ENCODE measurements at regions not wholly inside any gene's neighbourhood (a gene's known extent, or its start where the extent isn't known, plus 50 kb on each side); places are given as distances from the start of the nearest gene placed in this dataset.
"Not testable (repeated sequence)": the region's sequence is repeated elsewhere in the genome, so short reads cannot be mapped to it uniquely, and the experiment has no call there.

DNA sequence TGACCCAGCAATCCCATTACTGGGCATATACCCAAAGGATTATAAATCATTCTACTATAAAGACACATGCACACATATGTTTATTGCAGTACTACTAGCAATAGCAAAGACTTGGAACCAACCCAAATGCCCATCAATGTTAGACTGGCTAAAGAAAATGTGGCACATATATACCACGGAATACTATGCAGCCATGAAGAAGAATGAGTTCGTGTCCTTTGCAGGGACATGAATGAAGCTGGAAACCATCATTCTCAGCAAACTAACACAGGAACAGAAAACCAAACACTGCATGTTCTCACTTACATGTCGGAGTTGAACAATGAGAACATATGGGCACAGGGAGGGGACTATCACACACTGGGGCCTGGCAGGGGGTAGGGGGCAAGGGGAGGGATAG is 183.0 kb downstream of the HACE1 start:
- not testable (repeated sequence) for DNase-seq

DNA sequence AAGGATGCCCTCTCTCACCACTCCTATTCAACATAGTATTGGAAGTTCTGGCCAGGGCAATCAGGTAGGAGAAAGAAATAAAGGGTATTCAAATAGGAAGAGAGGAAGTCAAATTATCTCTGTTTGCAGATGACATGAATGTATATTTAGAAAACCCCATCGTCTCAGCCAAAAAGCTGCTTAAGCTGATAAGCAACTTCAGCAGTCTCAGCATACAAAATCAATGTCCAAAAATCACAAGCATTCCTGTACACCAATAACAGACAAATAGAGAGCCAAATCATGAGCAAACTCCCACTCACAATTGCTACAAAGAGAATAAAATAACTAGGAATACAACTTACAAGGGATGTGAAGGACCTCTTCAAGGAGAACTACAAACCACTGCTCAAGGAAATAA is 184.6 kb downstream of the HACE1 start:
- DNase-seq = not testable (repeated sequence)

DNA sequence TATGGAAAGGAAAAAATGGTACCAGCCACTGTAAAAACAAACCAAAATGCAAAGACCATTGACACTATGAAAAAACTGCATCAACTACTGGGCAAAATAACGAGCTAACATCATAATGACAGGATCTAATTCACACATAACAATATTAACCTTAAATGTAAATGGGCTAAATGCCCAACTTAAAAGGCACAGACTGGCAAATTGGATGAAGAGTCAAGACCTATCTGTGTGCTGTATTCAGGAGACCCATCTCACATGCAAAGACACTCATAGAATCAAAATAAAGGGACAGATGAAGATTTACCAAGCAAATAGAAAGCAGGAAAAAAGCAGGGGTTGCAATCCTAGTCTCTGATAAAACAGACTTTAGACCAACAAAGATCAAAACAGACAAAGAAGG is 186.6 kb downstream of the HACE1 start:
- not testable (repeated sequence) for DNase-seq

DNA sequence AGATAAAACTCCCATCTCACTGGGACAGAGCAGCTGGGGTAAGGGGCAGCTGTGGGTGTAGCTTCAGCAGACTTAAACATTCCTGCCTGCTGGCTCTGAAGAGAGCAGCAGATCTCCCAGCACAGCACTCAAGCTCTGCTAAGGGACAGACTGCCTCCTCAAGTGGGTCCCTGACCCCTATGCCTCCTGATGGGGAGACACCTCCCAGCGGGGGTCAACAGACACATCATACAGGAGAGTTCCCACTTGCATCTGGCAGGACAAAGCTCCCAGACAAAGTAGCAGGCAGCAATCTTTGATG is 188.2 kb downstream of the HACE1 start:
- DNase-seq = not testable (repeated sequence)

DNA sequence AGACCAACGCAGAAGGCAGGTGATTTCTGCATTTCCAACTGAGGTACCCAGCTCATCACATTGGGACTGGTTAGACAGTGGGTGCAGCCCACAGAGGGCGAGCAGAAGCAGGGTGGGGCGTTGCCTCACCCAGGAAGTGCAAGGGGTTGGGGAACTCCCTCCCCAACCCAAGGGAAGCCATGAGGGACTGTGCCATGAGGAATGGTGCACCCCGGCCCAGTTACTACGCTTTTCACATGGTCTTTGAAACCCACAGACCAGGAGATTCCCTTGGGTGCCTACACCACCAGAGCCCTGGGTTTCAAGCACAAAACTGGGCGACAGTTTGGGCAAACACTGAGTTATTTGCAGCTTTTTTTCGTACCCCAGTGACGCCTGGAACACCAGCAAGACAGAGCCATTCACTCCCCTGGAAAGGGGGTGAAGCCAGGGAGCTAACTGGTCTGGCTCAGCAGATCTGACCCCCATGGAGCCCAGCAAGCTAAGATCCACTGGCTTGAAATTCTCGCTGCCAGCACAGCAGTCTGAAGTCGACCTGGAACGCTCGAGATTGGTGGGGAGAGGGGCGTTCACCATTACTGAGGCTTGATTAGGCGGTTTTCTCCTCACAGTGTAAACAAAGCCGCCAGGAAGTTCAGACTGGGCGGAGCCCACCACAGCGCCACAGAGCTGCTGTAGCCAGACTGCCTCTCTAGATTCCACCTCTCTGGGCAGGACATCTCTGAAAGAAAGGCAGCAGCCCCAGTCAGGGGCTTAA is 188.7 kb downstream of the HACE1 start:
- not testable (repeated sequence) for DNase-seq

DNA sequence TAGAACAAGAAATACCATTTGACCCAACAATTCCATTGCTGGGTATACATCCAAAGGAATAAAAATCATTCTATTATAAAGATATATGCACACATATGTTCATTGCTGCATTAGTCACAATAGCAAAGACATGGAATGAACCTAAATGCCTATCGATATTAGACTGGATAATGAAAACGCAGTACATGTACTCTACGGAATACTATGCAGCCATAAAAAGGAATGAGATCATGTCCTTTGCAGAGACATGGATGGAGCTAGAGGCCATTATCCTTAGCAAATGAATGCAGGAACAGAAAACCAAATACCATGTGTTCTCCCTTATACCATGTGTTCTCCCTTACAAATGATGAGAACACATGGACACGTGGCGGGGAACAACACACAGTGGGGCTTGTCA is 190.2 kb downstream of the HACE1 start:
- no peak for DNase-seq

DNA sequence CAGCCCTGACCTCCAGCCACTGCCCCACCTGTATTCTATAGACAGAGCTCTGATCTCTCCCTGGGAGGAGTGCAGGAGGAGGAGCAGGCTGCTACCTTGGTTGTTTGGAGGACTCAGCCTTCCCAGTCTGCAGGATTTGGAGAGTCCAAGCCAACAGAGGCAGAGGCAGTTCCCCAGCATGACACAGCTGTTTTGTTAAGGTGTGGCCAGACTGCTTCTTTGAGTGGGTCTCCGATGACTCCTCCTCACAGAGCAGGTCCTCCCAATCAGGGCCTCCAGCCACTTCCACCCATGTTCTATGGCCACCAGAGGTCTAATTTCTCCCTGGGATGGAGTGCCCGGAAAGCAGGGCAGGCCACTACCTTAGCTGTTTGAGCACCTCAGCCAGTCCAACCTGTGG is 203.5 kb downstream of the HACE1 start:
- DNase-seq = no peak

DNA sequence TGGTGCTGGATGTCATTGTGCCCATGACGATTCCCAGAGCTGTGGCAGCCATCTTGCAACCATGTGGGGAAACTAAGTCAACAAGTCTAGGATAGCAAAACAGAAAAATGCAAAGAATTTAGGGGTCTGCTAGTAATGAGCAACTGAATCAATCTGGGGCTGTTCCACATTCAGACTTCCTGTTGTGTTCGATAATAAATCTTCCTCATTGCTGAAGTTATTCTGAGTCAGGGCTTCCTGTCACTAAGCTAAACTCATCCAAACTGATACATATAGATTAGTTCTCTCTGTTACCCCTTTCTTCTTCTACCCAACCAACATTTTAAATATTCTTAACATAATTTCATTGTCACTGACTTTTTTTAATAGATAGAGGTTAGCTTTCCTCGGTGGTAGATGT is 205.9 kb downstream of the HACE1 start:
- no peak for DNase-seq

DNA sequence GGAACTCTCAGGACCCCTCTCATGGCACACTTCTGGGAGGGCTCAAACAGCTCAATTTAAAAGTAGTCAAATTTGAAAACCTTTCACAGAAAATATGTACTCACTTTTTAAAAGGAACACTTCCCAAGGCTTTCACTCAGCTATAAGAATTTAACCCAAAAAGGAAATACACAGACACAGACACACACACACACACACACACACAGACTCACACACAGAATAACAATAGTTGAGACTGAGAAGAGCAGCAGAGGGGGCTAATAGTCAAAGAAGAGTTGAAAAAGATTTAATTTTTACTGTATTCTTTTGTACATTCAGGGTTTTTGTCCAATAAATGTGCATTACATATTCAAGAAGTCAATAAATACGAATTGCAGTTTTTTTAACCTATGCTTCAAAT is 211.4 kb downstream of the HACE1 start:
- DNase-seq = no peak

DNA sequence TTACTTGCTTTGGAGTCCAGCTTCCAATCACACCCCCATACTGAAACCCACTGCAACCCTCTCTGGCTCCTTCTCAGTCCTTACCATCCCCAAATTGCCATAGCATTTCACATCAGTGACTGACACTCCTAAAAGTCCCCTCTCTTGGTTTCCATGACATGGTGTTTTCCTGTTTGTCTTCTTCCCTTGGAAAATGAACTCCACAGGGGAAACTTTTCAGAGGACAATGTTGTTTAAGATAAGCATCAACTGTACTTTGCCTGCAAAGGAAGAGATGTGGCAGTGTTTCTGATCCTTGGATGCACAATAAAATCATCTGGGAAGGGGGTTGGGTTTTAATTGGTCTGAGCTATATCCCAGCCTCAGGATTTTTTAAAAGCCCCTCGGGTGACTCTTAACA is 214.9 kb downstream of the HACE1 start:
- no peak for DNase-seq

DNA sequence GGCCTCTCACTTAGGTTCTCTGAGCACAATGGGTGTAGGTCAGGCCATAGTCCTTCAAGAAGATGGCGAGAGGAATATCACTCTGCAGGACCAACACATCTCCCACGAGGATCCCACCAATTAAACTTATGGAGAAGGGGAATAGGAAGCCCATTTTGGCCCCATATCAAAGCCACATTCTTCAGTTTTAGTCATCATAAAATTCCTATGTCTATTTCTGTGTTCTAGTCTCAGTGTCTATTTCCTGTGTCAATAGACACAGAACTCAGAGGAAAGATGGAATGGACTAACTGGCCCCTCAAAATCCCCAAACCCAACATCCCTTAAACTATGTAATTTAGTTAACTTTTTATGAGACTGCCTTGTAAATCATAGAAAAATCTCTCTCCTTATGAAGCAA is 216.8 kb downstream of the HACE1 start:
- DNase-seq = no peak

DNA sequence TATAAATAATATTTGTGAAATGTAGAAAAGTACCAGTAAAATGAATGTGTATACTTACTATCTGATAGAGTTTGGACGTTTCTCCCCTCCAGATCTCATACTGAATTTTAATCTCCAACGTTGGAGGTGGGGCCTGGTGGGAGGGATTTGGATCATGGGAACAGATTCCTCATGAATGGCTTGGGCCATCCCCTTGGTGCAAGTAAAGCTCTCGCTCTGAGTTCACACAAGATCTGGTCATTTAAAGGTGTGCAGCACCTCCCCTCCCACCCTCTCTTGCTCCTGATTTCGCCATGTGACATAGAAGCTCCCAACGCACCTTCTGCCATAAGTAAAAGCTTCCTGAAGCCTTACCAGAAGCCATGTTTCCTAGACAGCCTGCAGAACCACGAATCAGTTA is 219.0 kb downstream of the HACE1 start:
- no peak for DNase-seq

DNA sequence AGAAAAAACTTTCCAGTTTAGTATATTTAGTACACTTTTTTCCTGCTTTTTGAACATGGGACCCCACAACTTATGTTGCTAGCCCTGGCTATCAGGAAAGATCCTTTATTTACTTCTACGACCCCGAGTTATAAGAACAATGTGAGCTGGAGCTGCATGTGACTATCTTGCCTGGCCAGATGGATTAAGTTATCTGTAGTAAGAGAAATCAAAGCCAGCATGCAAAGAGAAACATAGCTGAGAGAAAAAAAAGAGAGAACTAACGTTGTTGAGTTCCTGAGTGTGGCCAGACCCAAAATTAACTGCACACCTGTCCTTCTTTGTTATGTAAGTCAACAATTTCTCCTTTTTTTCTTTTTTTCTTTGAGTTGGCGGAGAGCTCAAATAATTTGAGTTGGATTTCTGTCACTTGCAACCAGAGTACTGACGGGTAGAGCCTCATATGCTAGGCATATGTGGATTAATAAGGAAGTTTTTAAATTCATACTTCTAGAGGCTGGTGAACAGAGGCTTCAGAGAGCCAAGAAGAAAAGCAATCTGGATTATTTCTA is 219.5 kb downstream of the HACE1 start:
- no peak for DNase-seq

DNA sequence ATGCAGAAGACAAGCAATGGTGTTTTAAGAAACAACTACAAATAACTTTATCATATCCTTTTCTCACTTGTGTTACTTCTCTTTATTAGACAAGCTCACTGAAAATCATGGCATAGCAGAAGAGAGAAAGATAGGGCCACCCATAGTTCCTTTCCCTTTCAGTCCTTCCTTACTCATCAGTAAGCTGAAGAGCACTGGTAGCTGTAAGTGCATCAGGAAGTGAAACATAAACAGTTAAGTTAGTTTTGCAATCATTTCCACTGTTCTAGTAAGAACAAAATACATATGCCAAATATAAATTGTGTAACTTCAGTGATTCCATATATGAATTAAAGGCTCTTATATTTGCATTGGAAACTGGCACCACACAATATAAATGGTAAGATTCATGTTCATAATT is 220.1 kb downstream of the HACE1 start:
- DNase-seq = no peak

DNA sequence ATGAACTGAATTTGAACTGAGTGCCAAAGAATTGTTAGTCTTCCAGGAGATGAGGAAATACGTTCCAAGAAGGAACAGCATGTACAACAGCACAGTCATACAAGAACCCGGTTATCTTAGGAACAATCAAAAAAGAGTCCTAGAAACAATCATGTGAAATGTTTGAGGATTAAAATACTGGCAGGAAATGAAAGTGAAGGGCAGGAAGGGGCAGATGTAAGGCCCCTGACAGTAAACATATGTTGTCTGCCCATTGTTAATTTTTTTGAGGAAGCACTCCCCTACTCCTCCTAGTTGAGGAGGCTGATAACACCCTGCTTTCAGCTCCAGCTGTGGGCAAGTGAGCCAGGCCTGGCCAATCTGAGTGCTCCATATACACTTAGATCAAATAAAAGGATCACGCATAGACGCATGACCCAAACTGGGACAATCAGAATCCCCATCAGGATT is 220.9 kb downstream of the HACE1 start:
- no peak for DNase-seq

DNA sequence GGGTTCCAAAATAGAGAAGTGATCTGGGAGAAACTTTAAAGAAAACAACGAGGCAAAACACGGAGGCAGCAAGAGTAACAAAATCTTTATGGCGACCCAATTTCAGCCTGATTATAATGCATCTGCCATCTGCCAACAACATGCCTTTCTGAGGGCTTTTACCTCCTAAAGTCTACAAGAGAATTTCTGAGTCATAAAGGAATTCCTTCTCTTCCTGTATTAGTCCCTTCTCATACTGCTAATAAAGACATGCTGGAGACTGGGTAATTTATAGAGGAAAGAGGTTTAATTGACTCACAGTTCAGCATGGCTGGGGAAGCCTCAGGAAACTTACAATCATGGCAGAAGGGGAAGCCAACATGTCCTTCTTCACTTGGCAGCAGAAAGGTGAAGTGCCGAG is 226.6 kb downstream of the HACE1 start:
- DNase-seq = no peak

DNA sequence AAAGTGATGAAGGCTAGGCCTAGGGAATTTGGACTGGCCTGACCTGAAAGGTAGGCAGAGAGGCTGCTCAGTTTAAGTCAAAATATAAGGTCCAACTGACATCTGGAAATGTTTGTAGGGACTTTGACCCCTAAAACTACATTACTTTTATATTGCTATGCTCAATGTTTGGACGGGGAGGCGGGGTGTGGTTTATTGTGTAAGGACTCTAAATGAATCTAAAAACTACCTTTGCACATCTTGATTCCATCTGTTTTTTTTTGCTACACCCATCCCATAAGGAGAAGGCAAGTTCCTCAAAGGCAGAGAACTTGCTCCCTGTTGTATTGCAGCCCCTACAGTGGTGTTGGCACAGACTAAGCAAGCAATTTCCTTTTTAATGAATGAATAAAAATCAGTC is 227.1 kb downstream of the HACE1 start:
- DNase-seq = no peak

DNA sequence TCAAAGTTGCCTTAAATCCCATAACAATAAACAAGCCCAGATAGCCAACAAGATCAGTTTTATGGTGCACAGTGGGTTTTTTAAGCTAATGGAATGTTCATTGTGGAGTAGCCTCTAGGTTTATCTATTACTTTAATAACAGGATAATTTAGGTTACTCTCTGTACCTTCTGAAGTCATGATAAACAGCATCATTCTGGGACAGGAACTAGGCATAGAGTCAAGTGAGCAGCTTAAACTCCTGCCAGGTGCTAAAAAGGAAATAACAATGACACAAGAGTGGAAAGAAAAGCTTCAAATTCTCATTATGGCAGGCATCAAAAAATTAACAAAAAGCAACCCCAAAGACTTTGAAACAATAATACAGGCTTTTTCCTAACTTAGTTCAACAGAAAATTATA is 228.8 kb downstream of the HACE1 start:
- no peak for DNase-seq

DNA sequence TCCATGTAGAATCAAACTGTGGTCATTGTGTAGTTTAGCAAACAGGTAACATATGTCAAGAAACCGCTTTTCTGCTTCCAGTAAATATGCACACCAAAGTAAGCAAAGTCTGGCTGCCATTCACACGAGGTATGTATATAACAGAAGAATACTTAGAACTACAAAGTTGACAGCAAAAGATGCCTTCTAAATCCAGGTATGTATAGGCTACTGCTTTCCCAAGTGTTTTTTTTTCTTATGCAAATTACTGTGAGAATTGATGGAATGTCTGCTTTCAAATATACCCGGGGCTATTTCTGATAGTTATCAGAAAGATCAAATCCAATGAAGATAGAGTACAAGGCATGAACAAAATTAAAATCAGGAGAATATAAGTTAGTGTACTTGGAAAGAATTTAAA is 229.2 kb downstream of the HACE1 start:
- DNase-seq = no peak

DNA sequence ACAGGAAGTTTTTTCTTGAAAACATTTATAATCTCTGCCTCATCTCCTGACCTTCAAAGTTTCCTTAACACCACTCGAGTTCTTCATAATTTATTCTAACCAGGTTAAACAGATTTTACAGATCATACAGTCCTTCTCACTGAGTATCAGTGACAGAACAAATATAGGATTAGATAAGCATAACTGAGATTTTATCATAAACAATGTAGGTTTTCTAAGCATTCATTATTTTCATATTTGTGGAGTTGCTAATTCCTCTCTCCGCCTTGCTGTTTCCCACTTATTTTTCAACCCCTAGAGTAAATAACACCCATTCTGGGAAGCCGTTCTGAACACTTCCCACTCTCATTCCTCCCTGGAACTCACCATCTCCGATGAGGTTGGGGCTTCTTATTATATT is 229.9 kb downstream of the HACE1 start:
- DNase-seq = no peak

DNA sequence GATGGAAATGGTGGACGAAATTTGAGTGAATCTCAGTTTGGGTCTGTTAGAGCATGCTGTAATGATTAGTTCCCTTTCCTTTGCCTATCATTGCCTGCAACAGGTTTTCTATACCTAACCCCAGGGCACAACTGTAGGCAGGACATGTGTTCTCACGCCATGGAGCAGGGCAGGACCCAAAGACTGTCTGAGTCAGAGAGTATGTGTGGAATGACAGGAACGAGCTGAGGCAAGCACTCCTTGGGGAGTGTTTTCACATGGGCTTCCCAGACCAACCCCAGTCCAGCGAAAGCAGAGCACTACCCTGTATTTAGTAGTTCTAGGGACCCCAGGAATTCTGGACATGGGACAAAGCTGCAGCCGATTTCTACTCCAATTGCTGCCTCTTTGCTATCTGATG is 234.2 kb downstream of the HACE1 start:
- no peak for DNase-seq

DNA sequence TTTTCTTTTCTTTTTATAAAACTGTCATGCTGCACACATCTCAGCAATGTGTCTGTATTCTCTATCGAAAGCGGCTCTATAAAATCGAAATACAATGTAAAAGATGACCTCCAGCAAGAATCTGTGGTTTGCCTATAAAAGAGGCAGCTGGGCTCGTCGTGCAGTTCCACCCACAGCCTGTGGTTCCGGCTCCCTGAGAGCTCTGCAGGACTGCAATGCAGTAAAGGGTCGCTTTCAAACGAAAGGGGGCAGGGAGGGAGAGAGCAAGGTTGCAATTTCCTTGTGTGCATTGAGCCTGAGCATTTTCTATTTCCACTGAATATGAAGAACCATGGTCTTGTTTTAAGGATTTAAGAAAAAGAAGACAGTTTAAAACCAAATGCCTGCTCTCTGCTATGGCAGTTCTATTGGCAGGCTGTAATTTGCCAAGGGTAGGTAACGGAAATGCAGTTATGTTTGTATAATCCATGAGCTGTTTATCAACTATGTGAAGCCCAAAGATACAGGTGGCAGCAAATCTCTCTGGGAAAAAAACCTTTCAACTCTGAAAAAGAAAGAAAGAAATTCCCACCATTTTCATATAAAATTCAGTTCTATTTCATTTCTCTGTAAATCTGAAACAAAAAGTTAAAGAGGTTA is 236.5 kb downstream of the HACE1 start:
- DNase-seq = no peak

DNA sequence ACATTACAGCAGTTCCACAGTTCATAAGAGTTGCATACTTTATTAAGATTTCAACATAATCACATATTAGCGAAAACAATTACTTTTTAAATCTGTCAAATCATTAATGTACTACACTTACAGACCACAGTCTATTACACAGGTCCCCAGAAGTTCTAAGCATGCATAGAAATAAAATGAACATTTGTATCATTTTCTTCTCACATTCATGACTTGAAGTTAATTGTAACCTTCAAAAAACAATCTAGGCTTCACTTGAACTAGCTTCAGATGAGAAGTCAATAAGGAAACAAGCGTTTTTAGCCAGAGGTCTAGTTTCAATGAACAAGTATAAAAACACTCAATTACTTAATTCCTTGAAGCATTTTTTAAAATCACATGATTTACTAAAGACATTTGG is 238.3 kb downstream of the HACE1 start:
- DNase-seq = no peak

DNA sequence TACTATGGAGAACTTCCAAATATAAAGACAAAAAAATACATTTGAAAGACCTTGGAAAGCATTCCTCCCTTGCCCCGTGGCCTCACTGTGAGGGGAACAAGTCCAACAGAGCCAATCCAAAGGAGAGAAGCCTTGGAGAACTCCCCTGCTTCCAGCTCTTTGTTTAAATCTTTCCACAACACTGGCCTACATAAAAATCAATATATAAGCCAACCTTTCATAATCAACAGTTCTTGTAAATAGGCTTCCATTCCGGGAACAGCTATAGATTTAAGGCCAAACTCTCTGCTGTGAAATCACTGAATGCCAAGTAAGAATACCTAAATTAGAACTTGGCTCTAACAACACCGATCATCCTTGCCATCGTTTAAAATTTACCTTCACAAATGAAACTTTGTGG is 242.1 kb downstream of the HACE1 start:
- DNase-seq = no peak

DNA sequence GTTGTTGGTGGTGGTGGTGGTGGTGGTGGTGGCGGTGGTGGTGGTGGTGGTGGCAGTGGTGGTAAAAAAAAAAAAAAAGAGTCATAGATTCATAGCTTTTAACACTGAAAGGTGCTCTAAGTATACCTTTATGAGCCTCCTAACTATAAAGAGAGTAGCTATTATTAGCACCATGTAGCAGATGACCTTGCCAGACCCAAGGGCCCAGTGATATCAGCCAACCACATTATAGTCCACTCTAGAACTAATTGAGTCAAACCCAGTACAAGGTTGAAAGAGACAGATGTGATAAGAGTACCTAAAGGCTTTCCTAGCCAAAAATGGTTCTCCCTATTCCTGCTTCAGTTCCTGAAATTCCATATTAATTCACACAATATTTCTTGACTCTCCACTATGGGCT is 245.3 kb downstream of the HACE1 start:
- no peak for DNase-seq
